Activated effector memory CD4-positive, alpha-beta T cell treated with anti-CD3 and anti-CD28 coated beads, Interleukin-2, amount 50 U/mL, for 16 hours (primary cell): ENCODE measurements at regions not wholly inside any gene's neighbourhood (a gene's known extent, or its start where the extent isn't known, plus 50 kb on each side); places are given as distances from the start of the nearest gene placed in this dataset.

Experiments used
- DNase-seq: peaks from one replicate; pipeline ENCODE4 v3.0.0-alpha.2; 2020

DNA sequence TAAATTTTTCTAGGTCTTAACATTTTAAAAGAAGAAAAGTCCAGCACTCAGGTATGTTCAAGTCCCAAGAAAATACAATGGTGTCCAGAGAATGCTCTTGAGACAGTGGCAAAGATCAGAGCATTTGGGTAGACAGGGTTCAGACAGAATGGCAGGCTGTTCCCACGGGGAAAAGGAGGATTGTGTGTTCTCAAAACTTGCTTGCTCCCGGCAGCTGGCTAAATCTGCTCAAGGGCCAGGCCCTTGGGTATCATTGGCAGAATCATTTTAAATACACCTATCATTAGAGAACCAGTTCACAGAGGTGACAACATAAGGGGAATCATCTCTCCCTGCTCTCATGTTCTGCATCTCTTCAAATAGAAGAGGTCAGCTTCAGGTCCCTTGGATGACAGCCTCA lies 456.3 kb downstream of the DTHD1 start:
- DNase-seq: no peak

- DNase-seq: no peak
These were observed 459.4 kb downstream of the DTHD1 start for GRCh38 chr4:36740796-36741310.

DNA sequence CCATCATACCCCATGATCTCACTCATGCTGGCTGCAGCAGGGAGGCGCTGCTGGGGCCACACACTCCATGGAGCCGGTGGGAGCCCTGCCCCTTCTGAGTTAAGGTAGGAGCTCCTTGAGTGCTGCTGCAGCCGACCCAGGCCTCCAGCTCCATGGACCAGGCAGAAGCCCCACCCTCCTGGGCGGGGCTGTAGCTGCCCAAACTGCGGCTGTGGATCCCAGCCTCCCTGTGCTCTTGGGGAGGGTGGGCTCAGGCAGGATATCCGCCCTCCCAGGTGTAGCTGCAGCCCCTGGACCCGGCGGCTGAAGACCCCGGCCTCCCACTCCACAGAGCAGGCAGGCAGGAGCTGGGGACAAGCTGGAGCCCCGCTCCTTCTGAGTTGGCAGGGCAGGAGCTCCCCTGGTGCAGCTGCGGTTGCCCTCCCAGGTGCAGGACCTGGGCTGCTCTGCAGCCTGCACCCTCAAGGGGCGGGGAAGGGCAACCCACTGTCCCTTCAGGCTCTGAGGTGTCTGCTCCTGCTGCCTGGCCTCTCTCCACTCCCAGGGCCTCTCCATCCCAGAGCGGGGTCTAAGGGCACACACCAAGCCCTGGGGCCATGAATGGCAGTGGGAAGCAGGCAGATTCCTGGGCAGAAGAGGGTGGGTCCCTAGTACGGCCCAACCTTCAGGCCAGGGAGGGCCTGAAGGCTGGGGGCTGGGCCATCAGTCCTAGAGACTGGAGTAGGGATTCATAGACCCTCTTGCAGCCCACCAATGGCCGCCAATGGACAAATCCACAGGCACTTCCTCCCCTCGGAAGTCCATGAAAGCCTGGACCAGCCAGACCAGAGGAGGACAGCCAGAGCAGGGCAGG lies 466.1 kb downstream of the DTHD1 start:
- no peak for DNase-seq

DNA sequence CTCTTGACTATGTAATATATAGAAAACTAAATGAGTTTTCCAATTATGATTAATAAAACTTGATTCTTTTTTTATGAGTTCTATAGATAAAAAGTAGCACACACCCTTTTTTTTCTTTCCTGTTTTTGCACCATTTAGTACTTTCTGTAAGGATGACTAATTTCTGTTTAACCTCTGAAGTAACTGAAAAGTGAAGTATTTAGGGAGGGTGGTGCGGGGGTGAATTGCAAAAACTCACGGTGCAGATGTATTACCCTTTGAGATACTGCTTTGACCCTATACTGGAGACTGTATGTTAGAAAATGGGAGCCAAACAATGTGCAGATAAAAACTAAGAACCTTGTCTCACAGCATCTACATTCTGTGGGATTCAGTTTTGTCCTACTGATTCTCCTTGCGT lies 471.6 kb downstream of the DTHD1 start:
- no peak for DNase-seq

GRCh38 chr4:36757580-36758311 lies 476.3 kb downstream of the DTHD1 start:
- no peak for DNase-seq

DNA sequence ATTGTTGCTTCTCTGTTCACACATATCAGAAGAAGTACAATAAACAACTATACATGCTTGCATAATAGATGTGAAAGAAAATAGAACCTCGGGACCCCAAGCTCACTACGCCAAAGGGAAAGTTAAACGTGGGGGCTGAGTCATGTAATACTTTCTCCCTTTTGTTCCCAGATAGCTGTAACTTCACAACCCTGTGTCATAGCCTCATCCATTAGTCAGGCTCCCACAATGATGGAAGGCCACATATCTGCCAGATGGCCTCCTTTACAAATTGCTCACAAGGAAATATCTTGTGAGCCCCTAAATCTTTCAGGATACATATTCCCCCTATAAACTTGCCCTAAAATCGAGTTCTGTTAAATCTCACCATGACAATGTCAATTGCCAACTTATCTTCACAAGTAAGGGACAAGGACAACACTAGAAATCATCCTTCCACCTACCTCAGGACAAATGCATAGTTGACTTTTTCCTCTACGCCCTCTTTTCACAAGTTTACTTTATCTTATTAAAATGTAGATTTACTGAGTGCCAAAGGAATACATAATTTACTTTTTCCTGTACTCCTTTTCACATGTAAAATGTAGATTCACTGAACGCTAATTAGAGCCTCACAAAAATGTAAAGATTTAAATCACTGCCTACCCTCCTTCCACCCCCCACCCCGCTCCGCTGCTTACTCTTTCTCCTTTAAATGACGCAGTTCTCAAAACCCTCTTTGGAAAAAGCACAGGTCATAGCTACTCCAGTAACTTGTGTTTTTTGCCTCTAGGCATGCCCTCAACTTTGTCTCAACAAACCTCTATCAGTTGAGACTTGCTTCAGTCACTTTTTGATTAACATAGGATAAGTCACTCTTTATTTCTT lies 477.1 kb downstream of the DTHD1 start:
- no peak for DNase-seq

GRCh38 chr4:36761607-36762006 lies 480.2 kb downstream of the DTHD1 start:
- DNase-seq: no peak

DNA sequence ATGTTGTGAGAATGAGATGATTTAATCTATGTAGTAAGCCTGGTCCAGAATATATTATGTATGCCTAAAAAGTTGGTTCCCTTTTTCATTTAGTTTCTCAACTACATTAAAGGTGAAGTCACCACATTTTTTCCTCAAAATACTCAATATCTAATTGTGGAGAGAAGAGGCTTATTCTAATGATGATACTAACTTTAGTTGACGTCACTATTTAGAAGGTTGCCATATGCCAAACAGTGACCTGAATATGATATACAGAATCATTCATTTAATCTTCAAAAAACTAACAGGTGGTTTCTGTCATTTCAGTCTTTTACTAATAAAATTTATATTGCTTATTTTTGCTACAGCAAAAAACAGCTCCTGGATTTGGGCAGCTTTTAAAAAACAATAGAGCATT lies 480.7 kb upstream of the NWD2 start:
- no peak for DNase-seq

DNA sequence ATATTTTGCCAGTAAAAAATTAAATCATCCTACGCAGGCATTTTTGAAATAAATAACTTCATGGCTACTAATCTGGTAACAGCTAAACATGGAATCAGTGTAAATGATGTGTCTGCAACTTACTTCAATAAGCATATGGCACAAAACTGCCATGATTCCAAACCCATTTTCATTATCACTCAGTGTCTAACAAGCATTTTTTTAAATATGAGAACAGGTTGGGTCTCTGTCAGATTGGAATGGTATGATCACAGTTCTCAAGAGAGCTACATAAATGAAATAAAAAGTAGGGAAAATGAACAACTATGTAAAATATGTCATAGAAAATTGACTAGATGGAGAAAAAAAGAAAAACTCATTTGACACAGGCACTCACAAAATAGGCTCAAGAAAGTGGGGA lies 476.9 kb upstream of the NWD2 start:
- no peak for DNase-seq

GRCh38 chr4:36771411-36772153 lies 473.0 kb upstream of the NWD2 start:
- DNase-seq: no peak

DNA sequence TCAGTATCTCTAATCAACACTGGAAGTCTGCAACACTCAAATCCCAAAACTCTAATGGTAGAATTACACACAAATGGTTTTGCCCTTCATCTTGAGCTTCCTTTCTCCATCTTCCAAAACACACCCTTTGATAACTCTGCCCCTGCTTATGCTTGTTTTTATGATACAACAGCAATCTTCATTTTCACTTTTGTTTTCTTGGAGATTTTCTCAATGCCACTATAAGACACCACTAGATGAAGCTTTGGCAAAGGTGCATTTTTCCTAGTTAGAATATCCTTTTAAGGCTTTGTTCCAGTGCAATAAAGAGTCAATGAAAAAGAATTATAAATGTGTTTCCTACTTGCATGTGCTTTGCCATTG lies 472.4 kb upstream of the NWD2 start:
- DNase-seq: no peak

DNA sequence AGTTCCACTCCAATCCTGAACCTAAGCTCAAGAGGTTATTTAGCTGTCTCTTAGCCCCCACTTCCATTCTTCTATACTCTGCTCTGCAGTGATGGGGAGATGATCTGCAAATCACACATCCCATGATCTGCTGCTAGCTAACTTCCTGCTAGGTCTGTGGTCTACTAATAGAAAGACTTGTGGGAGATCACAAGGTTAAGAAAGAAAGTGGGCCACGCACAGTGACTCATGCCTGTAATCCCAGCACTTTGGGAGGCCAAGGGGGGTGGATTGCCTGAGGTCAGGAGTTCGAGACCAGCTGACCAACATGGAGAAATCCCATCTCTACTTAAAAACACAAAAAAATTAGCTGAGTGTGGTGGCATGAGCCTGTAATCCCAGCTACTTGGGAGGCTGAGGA lies 471.1 kb upstream of the NWD2 start:
- DNase-seq: no peak

DNA sequence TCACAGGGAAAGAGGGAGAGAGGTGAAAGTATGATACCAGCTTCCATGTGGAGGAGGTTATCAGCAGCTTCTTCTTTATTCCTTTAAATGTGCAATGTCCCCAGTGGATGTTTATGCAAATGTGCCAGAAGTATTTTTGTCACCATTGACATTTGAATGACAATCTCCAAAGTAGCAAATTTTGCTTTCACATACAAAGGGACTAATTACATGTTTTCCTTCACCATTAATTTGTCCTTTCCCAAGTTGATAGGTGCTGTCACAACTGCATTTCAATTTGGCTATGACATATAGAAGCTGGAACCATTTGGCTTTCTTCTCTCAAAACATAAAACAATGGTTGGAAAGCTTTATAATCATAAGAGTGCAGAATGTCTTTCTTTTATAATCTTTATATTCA lies 469.0 kb upstream of the NWD2 start:
- DNase-seq: no peak

GRCh38 chr4:36779601-36780000 lies 464.9 kb upstream of the NWD2 start:
- no peak for DNase-seq

DNA sequence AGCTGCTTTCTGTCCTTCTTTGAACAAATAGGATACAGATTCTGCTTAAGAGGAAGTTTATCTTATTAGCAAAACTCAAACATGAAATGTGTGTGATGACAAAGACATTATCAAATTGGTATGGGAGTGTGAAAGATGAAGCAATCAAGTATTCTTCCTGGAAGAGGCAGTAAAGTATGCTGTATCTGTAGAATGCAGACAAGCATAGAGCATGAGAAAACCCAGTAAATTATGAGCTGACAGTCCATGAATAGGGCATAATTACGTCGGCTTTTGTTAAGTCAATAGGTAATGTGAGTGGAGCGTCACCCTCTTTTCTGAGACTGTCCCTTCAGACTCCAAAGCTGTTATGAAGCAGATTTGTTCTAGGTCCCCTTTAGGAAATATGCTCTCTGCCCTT lies 458.6 kb upstream of the NWD2 start:
- DNase-seq: no peak

- no peak for DNase-seq
These were observed 458.0 kb upstream of the NWD2 start for GRCh38 chr4:36786519-36786918.

DNA sequence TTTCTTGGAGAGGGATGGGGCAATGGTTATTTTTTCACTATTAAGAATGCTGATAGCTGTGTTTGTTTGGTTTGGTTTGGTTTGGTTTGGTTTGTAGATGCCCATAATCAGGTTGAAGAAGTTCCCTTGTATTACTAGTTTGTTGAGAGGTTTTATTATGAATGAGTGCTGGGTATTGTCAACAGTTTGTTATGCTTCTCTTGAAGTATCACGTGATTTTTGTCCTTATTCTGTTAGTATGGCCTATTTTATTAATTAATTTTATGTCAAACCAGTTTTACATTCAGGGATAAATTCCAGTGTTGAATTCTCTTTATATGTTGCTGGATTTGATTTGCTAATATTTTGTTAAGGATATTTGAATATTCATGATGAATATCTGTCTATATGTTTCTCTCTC lies 449.8 kb upstream of the NWD2 start:
- no peak for DNase-seq

DNA sequence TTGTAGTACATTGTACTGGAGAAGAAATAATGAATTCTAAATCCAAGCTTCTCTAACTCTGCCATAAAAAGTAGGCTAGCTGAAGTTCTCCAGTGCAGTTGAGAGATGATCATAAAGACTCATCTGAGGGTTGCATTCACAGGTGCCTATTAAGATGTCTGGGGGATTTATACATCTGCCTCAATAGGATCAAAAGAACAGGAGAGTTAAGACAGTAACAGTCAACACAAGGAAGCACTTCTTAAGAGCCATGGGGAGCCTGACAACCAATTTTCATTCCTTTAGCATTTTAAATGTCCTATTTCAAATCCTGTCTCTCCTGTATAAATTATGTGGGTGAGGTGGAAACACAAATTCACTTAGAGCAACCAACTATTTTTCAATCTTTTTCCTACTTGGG lies 432.4 kb upstream of the NWD2 start:
- DNase-seq: no peak

GRCh38 chr4:36815536-36815935 lies 429.0 kb upstream of the NWD2 start:
- DNase-seq: no peak

DNA sequence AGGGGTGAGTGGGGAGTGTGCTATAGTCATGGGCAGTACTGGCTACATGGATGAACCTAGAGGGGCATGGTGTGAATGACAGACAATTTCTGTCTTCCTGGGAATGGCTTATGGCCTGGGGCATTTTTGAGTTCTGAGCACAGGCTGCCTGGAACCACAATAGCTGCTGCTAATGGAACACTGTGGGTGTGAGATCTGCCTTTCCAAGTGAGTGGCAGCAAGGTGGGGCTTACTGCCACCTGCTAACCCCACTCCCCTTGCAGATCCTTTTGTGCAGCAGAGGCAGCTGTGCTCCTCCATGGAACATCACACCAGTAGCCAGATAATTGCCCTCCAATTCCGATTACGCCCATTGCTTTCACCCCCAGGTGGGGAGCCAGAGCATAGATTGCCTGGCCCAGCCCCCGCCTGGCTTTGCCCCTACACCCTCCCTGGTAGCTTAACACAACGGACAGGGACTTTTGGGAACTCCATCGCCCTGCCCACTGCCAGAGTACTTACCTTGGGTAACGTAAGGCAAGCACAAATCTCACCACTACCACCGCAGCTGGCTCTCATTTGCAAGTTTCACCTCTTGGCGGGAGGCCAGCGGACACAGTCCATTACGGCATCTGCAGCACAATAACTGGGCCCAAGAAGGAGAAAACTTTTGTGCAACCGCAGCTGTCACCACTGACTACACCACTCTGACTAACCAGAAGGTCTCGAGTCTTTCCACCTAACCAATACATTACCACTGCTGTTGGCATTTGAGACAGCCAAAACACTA lies 421.2 kb upstream of the NWD2 start:
- no peak for DNase-seq

GRCh38 chr4:36824682-36825081 lies 419.9 kb upstream of the NWD2 start:
- no peak for DNase-seq

- no peak for DNase-seq
These were observed 409.3 kb upstream of the NWD2 start for GRCh38 chr4:36835246-36835645.
